SK-N-MC (cell line): ENCODE measurements at regions not wholly inside any gene's neighbourhood (a gene's known extent, or its start where the extent isn't known, plus 50 kb on each side); places are given as distances from the start of the nearest gene placed in this dataset.

Experiments used
- EZH2 ChIP-seq: fragments of 200-600 bp; sonication (generic); IDR thresholded peaks from one replicate; pipeline ENCODE4 v1.6.1; 2017; ENCODE audit warnings: antibody characterized with exemption
- FOXP2 ChIP-seq: optimal IDR thresholded peaks from 2 replicates; pipeline ENCODE3; 2011; ENCODE audit warnings: mild to moderate bottlenecking, moderate library complexity; ENCODE audit not compliant: insufficient read depth; ENCODE audit errors: extremely low read length, control extremely low read depth
- POLR2AphosphoS5 ChIP-seq: IDR thresholded peaks from 2 replicates; pipeline ENCODE4 v1.6.1; 2012; ENCODE audit warnings: mild to moderate bottlenecking, low read depth, low read length, borderline replicate concordance

DNA sequence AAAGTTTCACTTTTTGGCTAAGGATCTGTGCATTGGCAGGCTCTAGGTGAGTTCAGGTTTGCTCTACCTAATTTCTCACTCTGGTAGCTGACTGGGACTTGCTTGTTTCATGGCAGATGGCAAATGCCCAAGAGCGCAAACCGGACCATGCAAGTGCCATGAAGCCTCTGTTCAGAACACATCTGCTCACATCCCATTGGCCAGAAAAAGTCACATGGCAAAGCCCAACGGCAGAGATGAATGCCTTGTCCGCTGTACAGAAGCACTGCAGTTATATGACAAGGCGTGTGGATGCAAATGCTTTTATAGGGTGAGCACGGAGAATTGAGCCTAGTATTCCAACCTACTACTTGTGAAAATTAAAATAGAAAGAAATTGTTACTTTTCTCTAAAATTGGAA lies 202.2 kb upstream of the HMGA2 start:
- TF ChIP-seq EZH2 = no peak
- no peak for TF ChIP-seq POLR2AphosphoS5
- no peak for TF ChIP-seq FOXP2
